Sigmoid colon (tissue), 6 donors: ENCODE measurements at regions not wholly inside any gene's neighbourhood (a gene's known extent, or its start where the extent isn't known, plus 50 kb on each side); places are given as distances from the start of the nearest gene placed in this dataset.

Experiments used
- DNase-seq: peaks from one replicate; pipeline ENCODE4 v3.0.0-alpha.2; 2019
- H3K27ac ChIP-seq, 4 donors: fragments of 200-600 bp; sonication (generic); one replicate each; pipeline ENCODE4 v1.5.1; 2016 to 2019; ENCODE audit warnings: mild to moderate bottlenecking in 1 of 4
- H3K27me3 ChIP-seq, 3 donors: fragments of 200-600 bp; sonication (generic); one replicate each; pipeline ENCODE4 v1.5.1; 2019; ENCODE audit warnings: mild to moderate bottlenecking in 1 of 3
- H3K36me3 ChIP-seq, 4 donors: fragments of 200-600 bp; sonication (generic); one replicate each; pipeline ENCODE4 v1.5.1; 2016 to 2019
- H3K4me1 ChIP-seq, 4 donors: fragments of 200-600 bp; sonication (generic); one replicate each; pipeline ENCODE4 v1.5.1; 2017 to 2019
- H3K4me3 ChIP-seq, 4 donors: fragments of 200-600 bp; sonication (generic); one replicate each; pipeline ENCODE4 v1.5.1; 2017 to 2019; ENCODE audit warnings: mild to moderate bottlenecking in 2 of 4, moderate library complexity in 1 of 4
- H3K9me3 ChIP-seq, 4 donors: fragments of 200-600 bp in 3 of 4; sonication (generic) in 3 of 4; one replicate each; pipeline versions ENCODE4 v1.5.1 to v1.6.1; 2013 to 2019
- CTCF ChIP-seq, 4 experiments: fragments of 450-650 bp in 3 of 4; fragments of 200-600 bp in 1 of 4; IDR thresholded peaks; one replicate each; pipeline ENCODE4 v1.5.1; 2016 to 2019; ENCODE audit warnings: antibody characterized with exemption in 4 of 4, mild to moderate bottlenecking in 3 of 4, moderate library complexity in 2 of 4
- EP300 ChIP-seq, 4 donors: sonication (generic); formaldehyde crosslinking; IDR thresholded peaks; one replicate each; pipeline ENCODE4 v1.6.1; 2017; ENCODE audit warnings: antibody characterized with exemption in 4 of 4
- POLR2A ChIP-seq, 2 donors: fragments of 450-650 bp; IDR thresholded peaks; one replicate each; pipeline ENCODE4 v1.6.1; 2016; ENCODE audit warnings: antibody characterized with exemption in 2 of 2, mild to moderate bottlenecking in 2 of 2, moderate library complexity in 2 of 2
- POLR2AphosphoS5 ChIP-seq, 4 donors: sonication (generic); formaldehyde crosslinking; IDR thresholded peaks; one replicate each; pipeline ENCODE4 v1.6.1; 2017; ENCODE audit warnings: antibody characterized with exemption in 4 of 4
- WGBS, 2 donors: extraction: QIAGEN DNeasy Blood & Tissue Kit; methylation state at CpG; one replicate each; pipeline ENCODE4 v1.1.7; 2013; 5-methylcytosine and 5-hydroxymethylcytosine counted together
- intact Hi-C: fragments of 100-400 bp; cut with DNase I; formaldehyde crosslinking; loops from one replicate; pipeline ENCODE4 v1.15.1; 2023
- donor health status: healthy with polysubstance abuse.
- donor health status: healthy.

- peaks cover 0 to 4% (median 0%) of the 10 kb centered on the region in 4 donors for H3K4me1 ChIP-seq
- H3K27me3 ChIP-seq, result peaks cover 4 to 60% (median 42%) of the 10 kb centered on the region in 3 donors
- 75 to 89% methylated on average over 9 of the region's 9 CpGs for WGBS, 2 donors
- intact Hi-C loops, result no loop called here
- H3K36me3 ChIP-seq, result no peaks in the 10 kb centered on the region
- H3K27ac ChIP-seq, result no peak overlapping the region
- no peaks in the 10 kb centered on the region for H3K9me3 ChIP-seq
- no peak overlapping the region for H3K4me3 ChIP-seq
- TF ChIP-seq CTCF (IDR thresholded peaks at IDR 0.05), result no peak
- no peak for TF ChIP-seq POLR2AphosphoS5 (IDR thresholded peaks at IDR 0.05)
- TF ChIP-seq EP300 (IDR thresholded peaks at IDR 0.05), result no peak
- TF ChIP-seq POLR2A (IDR thresholded peaks at IDR 0.05), result no peak
- DNase-seq, result no peak
Measured at GRCh38 chr9:135348788-135349150, 130.8 kb upstream of the PPP1R26 start.

- 71 to 80% methylated on average over 22 of the region's 22 CpGs for WGBS, 2 donors
- peaks cover 4 to 54% (median 36%) of the 10 kb centered on the region in 3 donors for H3K27me3 ChIP-seq
- no peaks in the 10 kb centered on the region for H3K4me1 ChIP-seq
- no peak overlapping the region for H3K4me3 ChIP-seq
- intact Hi-C loops, result no loop called here
- H3K27ac ChIP-seq, result no peak overlapping the region
- DNase-seq, result no peak
- no peaks in the 10 kb centered on the region for H3K9me3 ChIP-seq
- no peaks in the 10 kb centered on the region for H3K36me3 ChIP-seq
- TF ChIP-seq EP300 (IDR thresholded peaks at IDR 0.05) (no peak), POLR2A (IDR thresholded peaks at IDR 0.05) (no peak), CTCF (IDR thresholded peaks at IDR 0.05) (no peak), POLR2AphosphoS5 (IDR thresholded peaks at IDR 0.05) (no peak)
Measured at GRCh38 chr9:135349212-135350002, 130.2 kb upstream of the PPP1R26 start.

- no peak for TF ChIP-seq POLR2A (IDR thresholded peaks at IDR 0.05)
- TF ChIP-seq POLR2AphosphoS5 (IDR thresholded peaks at IDR 0.05), result no peak
- no peak for TF ChIP-seq EP300 (IDR thresholded peaks at IDR 0.05)
- no peak for TF ChIP-seq CTCF (IDR thresholded peaks at IDR 0.05)
- no peaks in the 10 kb centered on the region for H3K9me3 ChIP-seq
- H3K27ac ChIP-seq, result no peak overlapping the region
- peaks cover 4 to 48% (median 30%) of the 10 kb centered on the region in 3 donors for H3K27me3 ChIP-seq
- DNase-seq, result no peak
- no peaks in the 10 kb centered on the region for H3K4me1 ChIP-seq
- no peak overlapping the region for H3K4me3 ChIP-seq
- H3K36me3 ChIP-seq, result no peaks in the 10 kb centered on the region
- intact Hi-C loops, result no loop called here
- 82 to 91% methylated on average over 12 of the region's 12 CpGs for WGBS, 2 donors
Measured at GRCh38 chr9:135350003-135350315, 129.6 kb upstream of the PPP1R26 start.

- Histone ChIP-seq H3K4me3 (no peak overlapping the region), H3K27me3 (peaks cover 4 to 23% (median 10%) of the 10 kb centered on the region in 3 donors), H3K36me3 (no peaks in the 10 kb centered on the region), H3K4me1 (no peaks in the 10 kb centered on the region), H3K27ac (no peak overlapping the region), H3K9me3 (no peaks in the 10 kb centered on the region)
- DNase-seq, result no peak
- TF ChIP-seq POLR2AphosphoS5 (IDR thresholded peaks at IDR 0.05) (no peak), POLR2A (IDR thresholded peaks at IDR 0.05) (no peak), EP300 (IDR thresholded peaks at IDR 0.05) (no peak), CTCF (IDR thresholded peaks at IDR 0.05) (no peak)
- intact Hi-C loops, result no loop called here
- 88 to 89% methylated on average over 14 of the region's 14 CpGs for WGBS, 2 donors
Measured at GRCh38 chr9:135353935-135354334, 125.6 kb upstream of the PPP1R26 start.
